ENCODE measurements at regions not wholly inside any gene's neighbourhood (a gene's known extent, or its start where the extent isn't known, plus 50 kb on each side); places are given as distances from the start of the nearest gene placed in this dataset.

DNA sequence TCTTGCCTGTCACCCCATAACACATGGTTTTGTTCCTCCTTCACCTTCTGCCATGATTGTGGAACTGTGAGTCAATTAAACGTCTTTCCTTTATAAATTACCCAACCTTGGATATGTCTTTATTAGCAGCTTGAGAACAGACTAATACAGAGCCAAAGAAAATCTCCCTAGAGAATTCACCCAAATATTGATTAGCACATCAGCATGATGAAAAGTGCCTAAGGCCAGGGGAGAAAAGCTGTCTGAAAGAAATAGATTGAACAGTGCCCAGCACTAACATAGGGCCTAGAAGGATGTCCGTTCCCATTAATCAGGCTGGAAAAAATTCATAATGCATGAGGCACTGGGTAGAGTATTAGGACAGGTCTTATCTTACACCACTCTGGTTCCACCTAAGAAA is 111.9 kb upstream of the CALN1 start:
- no peak for DNase-seq (ENCODE audit: extremely low read depth in 1 of 2, low read depth in 1 of 2)

DNA sequence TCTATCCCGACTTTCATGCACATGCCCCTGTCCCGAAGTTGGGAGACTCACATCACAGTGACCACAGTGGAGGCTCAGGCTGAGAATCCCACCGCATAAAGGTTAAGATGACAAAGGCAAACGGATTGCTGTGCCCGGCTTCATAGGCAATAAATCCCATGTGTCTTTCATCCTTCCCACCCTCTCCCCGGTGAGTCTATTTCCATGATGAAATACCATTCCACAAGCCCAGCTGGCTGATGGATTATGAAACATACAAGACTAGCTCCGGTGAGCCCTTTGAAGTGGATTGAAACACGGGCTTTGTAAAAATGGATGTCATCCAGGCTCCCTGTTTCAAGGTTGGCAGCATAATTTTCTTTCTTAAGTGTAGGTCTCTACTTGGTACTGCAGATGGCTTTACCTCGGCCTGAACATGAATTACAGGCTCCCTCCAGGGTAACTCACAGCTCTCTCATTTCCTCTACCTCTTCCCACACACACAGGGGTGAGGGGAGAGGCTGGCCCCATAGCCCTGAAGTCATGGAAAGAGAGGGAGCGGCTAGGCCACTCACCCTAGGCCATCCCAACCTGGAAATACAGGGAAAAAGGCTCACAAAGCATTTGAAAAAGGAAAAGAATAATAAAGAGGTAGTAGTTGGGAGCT is 92.0 kb upstream of the CALN1 start:
- no peak for DNase-seq (ENCODE audit: extremely low read depth in 1 of 2, low read depth in 1 of 2)

DNA sequence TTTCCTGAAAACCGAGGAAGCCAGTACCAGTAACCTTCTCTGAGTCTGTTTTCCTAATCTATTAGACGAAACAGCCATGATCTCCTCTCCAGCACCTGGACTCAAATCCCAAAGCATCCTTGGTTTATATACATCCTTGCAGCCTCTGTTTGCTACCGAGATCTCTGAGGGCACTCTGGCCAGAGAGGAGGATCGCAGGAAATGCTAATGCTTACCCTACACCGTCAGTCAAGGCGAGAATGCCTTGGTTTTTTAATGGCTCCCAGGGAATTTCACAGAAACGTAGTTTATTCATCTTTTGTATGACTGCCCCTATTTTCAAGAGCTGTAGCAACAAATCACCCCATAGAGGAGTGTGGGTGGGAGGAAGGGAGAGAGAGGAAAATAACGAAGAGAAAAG is 91.5 kb upstream of the CALN1 start:
- no peak for DNase-seq (ENCODE audit: extremely low read depth in 1 of 2, low read depth in 1 of 2)

DNA sequence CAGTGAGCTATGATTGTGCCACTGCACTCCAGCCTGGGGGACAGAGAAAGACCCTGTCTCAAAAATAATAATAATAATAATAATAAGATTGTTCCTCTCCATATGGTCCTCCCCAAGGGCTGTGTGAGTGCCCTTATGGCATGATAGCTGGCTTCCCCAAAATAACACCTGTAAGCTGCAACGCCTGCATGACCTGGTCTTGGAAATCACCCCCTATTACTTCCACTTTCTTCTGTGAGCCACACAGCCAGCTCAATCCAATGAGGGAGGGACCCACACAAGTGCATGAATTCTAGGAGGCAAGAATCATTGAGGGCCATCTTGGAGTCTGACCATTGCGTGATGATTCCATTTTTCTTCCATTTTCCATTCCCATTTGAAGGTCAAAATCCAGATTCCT is 82.7 kb upstream of the CALN1 start:
- DNase-seq (ENCODE audit: extremely low read depth in 1 of 2, low read depth in 1 of 2), result no peak

DNA sequence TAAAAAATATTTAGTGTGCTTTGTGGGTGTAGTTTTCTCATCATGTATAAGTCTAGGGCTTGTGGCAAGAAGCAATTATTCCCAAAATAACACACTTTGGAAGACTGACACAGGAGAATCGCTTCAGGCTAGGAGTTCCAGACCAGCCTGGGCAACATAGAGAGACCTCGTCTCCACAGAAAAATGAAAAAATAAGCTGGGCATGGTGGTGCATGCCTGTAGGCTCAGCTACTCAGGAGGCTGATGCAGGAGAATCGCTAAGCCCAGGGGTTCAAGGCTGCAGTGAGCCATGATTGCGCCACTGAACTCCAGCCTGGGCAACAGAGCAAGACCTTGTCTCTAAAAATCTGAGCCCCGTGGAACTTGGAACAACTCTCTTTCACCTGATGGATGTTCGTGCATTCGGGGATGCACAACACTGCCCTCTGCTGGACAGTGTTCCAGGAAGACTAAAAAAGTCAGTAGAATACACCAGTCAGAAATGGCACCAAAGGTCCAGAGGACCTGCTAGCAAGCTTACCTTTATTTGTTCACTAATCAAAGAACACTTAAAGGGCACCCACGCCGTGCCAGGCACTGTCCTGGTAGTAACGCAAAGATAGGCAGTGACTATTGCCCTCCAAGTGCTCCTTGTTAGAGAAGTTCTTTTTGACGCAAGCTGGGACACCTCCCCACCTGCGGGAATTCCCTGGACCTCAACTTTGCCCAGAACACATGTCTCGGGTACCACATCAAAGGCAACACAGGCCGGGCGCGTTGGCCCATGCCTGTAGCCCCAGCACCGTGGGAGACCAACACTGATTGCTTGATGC is 81.9 kb upstream of the CALN1 start:
- peak in 1 of 2 donors; percentile 28 for DNase-seq (ENCODE audit: extremely low read depth in 1 of 2, low read depth in 1 of 2)

DNA sequence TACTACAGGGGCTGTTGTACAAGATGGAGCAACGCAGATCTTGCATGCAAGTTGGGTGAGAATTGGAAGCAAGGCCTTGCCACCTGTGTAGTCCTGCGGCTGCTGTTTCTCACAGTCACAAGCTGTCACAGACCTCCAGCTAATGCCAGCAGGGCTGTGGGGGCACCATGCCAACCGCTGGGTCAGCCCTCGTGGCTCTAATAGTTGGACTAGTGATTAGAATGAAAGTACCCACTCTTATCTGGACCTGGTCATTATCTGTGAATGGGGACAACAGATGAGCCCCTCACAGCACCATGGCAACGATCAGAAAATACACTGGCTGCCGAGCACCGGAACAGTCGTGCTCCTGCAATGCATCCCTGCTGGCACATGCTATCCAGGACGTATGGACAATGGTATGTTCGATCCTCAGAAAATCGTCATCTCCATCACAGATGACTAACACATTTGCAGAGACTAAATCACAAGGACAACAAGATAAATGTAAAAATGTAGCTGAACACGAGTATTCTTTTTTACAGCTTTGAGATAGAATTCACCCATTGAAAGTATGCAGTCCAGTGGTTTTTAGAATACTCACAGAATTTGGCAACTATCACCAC is 80.4 kb upstream of the CALN1 start:
- DNase-seq (ENCODE audit: extremely low read depth in 1 of 2, low read depth in 1 of 2), result no peak

DNA sequence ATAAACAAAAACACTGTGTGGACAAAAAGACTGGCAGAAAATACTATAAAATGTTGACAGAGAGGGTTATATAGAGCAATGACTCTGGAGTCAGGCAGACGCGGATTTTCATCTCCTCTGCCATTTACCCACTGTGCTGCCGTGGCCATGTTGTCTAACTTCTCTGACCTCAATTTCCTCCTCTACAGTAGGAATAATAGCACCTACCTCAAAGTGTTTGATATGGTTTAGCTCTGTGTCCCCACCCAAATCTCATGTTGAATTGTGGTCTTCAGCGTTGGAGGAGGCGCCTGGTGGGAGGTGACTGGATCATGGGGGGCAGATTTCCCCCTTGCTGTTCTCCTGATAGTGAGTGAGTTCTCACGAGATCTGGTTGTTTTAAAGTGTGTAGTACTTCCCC is 78.2 kb upstream of the CALN1 start:
- no peak for DNase-seq (ENCODE audit: extremely low read depth in 1 of 2, low read depth in 1 of 2)

DNA sequence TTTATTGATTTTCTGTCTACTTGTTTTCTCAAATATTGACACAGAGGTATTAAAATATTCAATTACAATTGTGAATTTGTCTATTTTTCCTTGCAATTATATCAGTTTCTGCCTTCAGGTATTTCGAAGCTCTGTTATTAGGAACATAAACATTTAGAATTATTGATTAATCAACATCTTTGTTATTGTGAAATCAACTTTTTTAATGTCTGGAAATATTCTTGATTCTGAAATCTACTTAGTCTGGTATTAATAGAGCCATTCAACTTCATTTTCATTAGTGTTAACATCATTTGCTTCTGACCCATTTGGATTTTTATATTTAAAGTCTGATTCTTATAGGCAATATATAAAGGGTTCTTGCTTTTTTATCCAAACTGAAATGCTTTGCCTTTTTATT is 69.8 kb upstream of the CALN1 start:
- no peak for DNase-seq (ENCODE audit: extremely low read depth in 1 of 2, low read depth in 1 of 2)

DNA sequence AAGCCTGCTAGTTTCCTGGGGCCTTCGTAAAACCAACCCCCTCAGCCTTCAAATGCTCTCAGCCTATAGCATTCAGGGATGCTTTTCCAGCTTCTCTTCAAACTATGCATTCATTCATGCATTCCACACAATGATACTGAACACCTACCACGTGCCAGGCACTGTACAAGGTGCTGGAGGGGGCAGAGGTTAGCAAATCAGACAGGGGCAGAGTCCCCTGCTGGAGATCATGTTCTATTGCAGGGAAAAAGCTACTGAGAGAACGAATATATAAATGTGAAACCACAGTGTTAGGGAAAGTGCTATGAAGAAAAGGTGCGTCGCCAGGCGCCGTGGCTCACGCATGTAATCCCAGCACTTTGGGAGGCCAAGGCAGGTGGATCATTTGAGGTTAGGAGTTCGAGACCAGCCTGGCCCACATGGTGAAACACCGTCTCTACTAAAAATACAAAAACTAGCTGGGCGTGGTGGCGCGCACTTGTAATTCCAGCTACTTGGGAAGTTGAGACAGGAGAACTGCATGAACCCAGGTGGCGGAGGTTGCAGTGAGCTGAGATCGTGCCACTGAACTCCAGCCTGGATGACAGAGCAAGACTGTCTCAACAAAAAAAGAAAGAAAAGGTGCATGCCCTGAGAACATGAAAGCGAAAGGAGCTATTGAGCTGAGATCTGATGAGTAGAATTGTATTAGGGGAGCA is 64.6 kb upstream of the CALN1 start:
- DNase-seq (ENCODE audit: extremely low read depth in 1 of 2, low read depth in 1 of 2), result no peak

DNA sequence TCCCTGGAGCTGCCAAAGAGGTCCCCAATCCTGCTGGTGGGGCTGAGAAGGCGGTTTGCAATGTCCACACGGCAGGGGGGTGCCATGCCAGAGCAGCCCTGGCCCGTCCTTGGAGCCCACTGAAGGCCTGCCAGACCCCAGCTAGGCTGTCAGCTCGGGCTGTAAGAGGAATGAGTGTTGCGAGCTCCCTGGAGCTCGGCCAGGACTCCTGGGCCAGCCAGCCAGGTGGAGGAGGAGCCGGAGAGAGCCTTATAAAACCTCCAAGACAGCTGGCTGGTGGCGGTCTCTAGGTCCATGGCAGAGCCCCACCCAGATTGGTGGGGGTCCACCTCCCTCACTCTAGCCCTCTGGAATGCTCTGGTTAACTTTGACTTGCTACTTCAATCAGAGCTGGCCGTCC is 55.1 kb upstream of the CALN1 start:
- DNase-seq (ENCODE audit: extremely low read depth in 1 of 2, low read depth in 1 of 2), result no peak

DNA sequence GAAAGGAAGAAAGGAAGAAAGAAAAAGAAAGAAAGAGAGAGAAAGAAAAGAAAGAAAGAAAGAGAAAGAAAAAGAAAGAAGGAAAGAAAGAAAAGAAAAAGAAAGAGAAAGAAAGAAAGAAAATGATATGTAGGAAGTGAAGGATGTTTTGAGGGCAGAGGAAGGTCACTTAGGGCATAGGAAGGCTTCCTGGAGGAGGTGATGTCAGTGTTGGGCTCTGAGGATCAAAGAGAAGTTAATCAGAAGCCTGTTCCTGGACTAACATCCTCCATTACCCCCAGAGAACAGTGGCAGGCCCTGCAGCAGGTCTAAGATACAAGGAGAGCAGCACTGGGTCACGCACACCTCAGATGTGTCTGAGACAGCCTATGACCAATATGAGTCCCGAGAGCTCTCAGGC is 54.7 kb upstream of the CALN1 start:
- no peak for DNase-seq (ENCODE audit: extremely low read depth in 1 of 2, low read depth in 1 of 2)

DNA sequence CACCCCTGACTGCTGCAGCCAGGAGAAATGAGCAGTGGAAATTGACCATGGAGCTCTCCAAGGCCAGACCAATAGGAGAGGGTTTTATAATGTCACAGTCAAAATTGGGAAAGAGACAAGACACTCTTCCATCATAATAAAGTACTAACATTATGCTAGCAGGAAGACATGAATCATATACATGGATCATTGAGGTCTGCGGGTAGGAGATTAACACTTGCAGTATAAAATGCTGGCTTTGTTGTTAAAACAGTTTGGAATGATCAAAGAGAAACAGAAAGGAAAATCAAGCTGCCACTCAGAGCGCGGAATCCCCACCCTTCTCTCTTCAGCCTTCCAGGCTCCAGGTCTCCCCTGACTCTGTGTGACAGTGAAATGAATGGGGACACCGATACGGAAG is 53.4 kb upstream of the CALN1 start:
- DNase-seq (ENCODE audit: extremely low read depth in 1 of 2, low read depth in 1 of 2), result no peak

DNA sequence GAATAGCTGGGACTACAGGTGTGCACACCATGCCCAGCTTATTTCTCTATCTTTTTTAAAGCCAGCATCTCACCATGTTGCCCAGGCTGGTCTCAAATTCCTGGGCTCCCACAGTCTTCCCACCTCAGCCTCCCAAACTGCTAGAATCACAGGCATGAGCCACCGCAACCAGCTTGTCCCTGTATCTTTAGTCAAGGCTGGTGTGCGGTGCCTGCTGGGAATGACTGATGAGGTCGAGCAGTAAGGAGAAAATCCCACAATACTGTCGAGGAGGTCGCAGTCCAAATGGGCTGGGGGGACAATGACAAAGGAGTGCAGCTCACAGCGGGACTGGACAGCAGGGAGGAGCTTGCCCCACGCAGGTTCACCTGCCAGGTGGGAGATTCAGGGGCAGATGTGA is 50.2 kb upstream of the CALN1 start:
- DNase-seq (ENCODE audit: extremely low read depth in 1 of 2, low read depth in 1 of 2), result no peak

Measured in activated CD8-positive, alpha-beta memory T cell treated with anti-CD3 and anti-CD28 coated beads for 1 hour (primary cell).